ENCODE measurements at regions not wholly inside any gene's neighbourhood (a gene's known extent, or its start where the extent isn't known, plus 50 kb on each side); places are given as distances from the start of the nearest gene placed in this dataset.

DNA sequence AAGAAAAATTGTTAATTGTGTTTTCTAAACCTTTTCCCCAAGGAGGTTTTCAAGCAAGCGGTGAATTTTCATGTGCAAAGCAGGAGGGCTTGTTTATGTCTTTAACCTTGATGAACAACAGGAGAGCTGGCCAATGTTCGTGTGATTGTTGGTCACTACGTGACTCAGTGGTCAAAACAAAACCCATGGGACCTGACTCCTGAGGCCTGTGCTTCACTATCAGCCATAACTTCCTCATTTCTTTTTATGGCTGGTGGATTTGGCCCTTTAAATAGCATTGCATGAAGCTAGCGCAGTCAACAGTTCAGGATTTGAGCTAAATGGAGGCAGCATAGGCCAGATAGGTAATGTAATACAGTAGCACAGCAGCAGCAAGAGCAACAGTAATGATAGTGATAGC is 80.5 kb downstream of the MID1IP1 start:
- TF ChIP-seq, protein P1, sequence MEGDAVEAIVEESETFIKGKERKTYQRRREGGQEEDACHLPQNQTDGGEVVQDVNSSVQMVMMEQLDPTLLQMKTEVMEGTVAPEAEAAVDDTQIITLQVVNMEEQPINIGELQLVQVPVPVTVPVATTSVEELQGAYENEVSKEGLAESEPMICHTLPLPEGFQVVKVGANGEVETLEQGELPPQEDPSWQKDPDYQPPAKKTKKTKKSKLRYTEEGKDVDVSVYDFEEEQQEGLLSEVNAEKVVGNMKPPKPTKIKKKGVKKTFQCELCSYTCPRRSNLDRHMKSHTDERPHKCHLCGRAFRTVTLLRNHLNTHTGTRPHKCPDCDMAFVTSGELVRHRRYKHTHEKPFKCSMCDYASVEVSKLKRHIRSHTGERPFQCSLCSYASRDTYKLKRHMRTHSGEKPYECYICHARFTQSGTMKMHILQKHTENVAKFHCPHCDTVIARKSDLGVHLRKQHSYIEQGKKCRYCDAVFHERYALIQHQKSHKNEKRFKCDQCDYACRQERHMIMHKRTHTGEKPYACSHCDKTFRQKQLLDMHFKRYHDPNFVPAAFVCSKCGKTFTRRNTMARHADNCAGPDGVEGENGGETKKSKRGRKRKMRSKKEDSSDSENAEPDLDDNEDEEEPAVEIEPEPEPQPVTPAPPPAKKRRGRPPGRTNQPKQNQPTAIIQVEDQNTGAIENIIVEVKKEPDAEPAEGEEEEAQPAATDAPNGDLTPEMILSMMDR (IDR thresholded peaks at IDR 0.05; ENCODE audit: low read depth, low read length) = no peak
- no peak for TF ChIP-seq EZH2phosphoT487 (IDR thresholded peaks at IDR 0.05; ENCODE audit: low read depth)

Data from OCI-LY3 (cell line).